Fibroblast of villous mesenchyme (primary cell): ENCODE measurements at regions not wholly inside any gene's neighbourhood (a gene's known extent, or its start where the extent isn't known, plus 50 kb on each side); places are given as distances from the start of the nearest gene placed in this dataset.

Experiments used
- DNase-seq: peaks from one replicate; pipeline ENCODE4 v3.0.0-alpha.2; 2010; ENCODE audit warnings: low read depth
- H3K4me3 ChIP-seq: 2 replicates; pipeline ENCODE4 v1.5.1; 2011; ENCODE audit warnings: low read depth, mild to moderate bottlenecking, low read length
- TF ChIP-seq, protein P1 (sequence below): IDR thresholded peaks from 2 replicates; pipeline ENCODE4 v1.5.1; 2012; ENCODE audit warnings: low read depth, mild to moderate bottlenecking, low read length; ENCODE audit not compliant: insufficient read depth

DNA sequence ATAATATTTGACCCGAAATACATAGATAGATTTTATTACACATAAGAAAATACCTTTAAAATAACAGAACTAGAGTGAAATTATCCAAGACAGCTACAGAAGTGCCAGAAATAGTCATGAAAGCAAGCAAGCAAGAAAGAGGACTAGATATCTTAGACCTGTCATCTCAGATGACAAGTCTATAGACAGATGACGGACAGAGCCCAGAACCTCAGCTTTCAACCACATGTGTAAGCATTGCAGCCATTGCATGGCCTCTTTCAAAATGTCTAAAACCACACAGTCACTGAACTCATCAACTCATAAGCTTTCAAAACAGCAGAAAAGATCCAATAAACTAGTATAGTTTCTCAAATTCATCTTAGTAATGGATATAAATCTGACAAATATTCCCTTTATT lies 59.8 kb upstream of the FHIT start:
- DNase-seq, result no peak
- TF ChIP-seq, protein P1, sequence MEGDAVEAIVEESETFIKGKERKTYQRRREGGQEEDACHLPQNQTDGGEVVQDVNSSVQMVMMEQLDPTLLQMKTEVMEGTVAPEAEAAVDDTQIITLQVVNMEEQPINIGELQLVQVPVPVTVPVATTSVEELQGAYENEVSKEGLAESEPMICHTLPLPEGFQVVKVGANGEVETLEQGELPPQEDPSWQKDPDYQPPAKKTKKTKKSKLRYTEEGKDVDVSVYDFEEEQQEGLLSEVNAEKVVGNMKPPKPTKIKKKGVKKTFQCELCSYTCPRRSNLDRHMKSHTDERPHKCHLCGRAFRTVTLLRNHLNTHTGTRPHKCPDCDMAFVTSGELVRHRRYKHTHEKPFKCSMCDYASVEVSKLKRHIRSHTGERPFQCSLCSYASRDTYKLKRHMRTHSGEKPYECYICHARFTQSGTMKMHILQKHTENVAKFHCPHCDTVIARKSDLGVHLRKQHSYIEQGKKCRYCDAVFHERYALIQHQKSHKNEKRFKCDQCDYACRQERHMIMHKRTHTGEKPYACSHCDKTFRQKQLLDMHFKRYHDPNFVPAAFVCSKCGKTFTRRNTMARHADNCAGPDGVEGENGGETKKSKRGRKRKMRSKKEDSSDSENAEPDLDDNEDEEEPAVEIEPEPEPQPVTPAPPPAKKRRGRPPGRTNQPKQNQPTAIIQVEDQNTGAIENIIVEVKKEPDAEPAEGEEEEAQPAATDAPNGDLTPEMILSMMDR, result no peak
- no peak overlapping the region for H3K4me3 ChIP-seq

DNA sequence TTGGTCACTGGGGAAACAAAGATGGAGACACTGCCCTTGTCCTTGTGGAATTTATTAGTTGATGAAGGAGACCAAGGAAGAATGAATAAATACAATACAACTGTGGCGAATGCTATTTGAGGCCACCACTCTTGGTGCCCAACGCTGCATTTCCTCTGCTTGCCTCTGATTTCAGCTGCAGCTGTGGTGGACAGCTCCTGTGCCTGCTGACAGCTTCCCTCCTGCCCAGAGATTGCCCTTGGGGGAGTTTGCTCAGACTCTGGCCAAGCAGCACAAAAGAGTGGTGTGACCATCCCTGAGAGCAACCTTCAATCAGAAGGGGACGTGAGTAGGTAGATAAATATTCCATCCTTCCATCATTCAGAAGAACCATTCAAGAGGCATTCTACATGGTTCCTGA lies 64.6 kb upstream of the FHIT start:
- DNase-seq, result peak; percentile 2
- H3K4me3 ChIP-seq, result no peak overlapping the region
- TF ChIP-seq, protein P1, result no peak

DNA sequence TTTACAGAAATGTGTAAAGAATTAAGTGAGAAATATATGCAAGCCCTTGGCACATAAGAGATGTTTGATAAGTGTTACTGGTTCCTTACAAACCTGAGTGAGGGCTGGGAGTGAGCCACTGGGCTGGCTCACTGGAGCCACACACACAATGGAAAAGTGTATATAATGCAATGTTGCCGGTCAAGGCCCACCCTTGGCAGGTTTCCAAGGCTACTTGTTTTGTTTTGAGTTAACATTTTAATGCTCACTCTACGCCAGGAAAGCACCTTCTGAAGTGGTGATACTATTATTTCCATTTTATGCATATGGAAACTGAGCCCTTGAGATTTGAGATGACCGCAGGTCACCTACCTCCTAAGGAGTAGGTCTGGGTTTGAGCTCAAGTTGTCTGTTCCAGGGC lies 71.8 kb upstream of the FHIT start:
- H3K4me3 ChIP-seq, result no peak overlapping the region
- no peak for DNase-seq
- TF ChIP-seq, protein P1, result no peak

DNA sequence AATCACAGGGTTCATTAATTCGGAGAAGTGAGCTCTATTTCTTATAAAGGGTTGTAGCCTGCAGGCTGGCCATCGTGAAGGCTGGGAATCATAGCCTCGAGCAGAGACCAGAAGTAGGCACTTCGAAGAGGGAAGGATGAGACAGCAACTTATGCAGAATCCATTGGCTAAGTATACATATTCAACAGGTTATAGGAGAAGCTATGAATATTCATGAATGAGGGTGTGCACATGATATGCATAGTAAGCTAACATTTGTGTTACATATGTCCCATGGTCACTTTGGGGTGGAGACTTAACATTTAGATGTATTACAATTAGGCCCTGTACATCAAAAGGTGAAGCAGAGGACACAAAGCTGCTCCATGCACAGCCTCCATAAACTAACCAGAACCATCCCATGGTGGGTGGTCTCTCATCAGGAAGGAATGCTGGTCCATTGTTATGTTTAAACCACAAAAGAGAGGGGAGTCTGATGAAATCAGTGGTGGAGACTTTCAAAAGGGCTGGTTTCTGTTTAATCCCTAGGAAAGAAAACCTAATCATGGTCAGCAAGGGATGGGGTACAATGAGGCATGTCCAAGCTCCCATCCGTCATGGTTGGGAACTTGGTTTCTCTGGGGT lies 80.8 kb upstream of the FHIT start:
- no peak overlapping the region for H3K4me3 ChIP-seq
- TF ChIP-seq, protein P1, result no peak
- DNase-seq, result no peak

DNA sequence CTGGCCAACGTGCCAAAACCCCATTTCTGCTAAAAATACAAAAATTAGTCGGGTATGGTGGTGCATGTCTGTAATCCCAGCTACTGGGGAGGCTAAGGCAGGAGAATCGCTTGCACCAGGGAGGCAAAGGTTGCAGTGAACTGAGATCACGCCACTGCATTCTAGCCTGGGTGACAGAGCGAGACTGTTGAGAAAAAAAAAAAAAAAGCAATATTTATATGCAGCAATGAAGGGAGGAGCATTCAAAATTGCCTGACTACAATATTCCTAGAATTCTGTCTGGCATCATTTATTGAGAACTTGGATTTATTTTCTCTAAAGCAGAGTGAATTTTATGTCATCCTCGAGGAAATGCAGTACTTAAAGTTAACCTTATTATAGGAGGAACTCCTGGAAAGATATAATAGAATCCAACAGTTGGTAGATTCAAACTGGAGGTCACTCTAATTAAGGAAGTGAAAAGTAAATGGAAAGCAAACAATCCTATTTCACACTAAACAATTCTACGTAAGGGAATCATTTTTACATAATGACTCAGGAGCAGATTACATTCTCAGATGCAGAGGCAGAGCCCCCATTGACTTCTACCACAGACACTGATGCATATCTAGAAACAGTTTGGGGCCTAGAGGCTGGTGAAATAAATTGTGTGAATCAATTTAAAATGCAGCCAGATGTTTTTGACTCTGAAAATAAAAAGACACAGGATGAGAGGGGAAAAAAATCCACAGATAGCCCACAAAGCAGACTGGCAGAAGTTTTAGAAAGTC lies 82.1 kb upstream of the FHIT start:
- TF ChIP-seq, protein P1, result no peak
- H3K4me3 ChIP-seq, result no peak overlapping the region
- DNase-seq, result no peak

DNA sequence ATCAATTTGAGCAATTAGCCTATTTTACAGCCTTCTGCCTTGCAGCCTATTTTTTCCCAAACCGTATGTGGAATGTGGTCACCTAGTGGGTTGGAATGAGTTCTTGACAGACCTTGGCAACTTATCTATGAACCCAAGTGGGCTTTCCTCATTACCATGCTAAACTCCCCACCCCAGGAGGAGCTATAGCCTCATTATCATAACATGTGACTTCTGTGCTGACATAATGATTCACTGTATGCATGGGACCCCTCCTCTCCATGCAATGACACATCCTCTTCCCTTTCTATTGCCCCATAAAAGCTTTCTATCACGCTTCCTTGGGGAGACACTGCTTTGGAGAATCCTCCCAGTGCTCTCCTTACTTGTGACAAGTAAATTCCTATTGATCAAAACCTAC lies 83.5 kb upstream of the FHIT start:
- H3K4me3 ChIP-seq, result no peak overlapping the region
- TF ChIP-seq, protein P1, result no peak
- DNase-seq, result no peak
